GM23338 (cell line): ENCODE measurements at regions not wholly inside any gene's neighbourhood (a gene's known extent, or its start where the extent isn't known, plus 50 kb on each side); places are given as distances from the start of the nearest gene placed in this dataset.

Experiments
- ATAC-seq: fragments of 200-7000 bp; cut with Tn5 transposase; 3 replicates; pipeline ENCODE4 v1.9.1; 2020
- DNase-seq: peaks from one replicate; pipeline ENCODE4 v3.0.0-alpha.2; 2015; ENCODE audit warnings: low spot score
- H2AFZ ChIP-seq: fragments of 200-600 bp; sonication (generic); 2 replicates; pipeline ENCODE4 v1.8.0; 2016; ENCODE audit warnings: antibody characterized with exemption, mild to moderate bottlenecking, moderate library complexity
- H3F3A ChIP-seq: fragments of 200-600 bp; sonication (generic); replicated peaks from 2 replicates; pipeline ENCODE4 v1.8.0; 2017; ENCODE audit warnings: antibody characterized with exemption, mixed run types, low read depth
- H3K27ac ChIP-seq: fragments of 200-600 bp; sonication (generic); 2 replicates; pipeline ENCODE4 v1.6.1; 2016; ENCODE audit warnings: low read depth
- H3K27me3 ChIP-seq: fragments of 200-600 bp; sonication (generic); 2 replicates; pipeline ENCODE4 v1.8.0; 2016; ENCODE audit warnings: mild to moderate bottlenecking, mixed run types, moderate library complexity; ENCODE audit not compliant: insufficient read depth
- H3K36me3 ChIP-seq: fragments of 200-600 bp; sonication (generic); 2 replicates; pipeline ENCODE4 v1.8.0; 2016; ENCODE audit warnings: mild to moderate bottlenecking; ENCODE audit not compliant: insufficient read depth
- H3K4me1 ChIP-seq: fragments of 200-600 bp; sonication (generic); 2 replicates; pipeline ENCODE4 v1.8.0; 2016; ENCODE audit warnings: mild to moderate bottlenecking, moderate library complexity; ENCODE audit not compliant: insufficient read depth
- H3K4me2 ChIP-seq: fragments of 200-600 bp; sonication (generic); 2 replicates; pipeline ENCODE4 v1.7.1; 2017; ENCODE audit warnings: mixed run types
- H3K4me3 ChIP-seq: fragments of 200-600 bp; sonication (generic); 2 replicates; pipeline ENCODE4 v1.6.1; 2016; ENCODE audit warnings: mixed run types
- H3K79me2 ChIP-seq: fragments of 200-600 bp; sonication (generic); replicated peaks from 2 replicates; pipeline ENCODE4 v1.8.0; 2017; ENCODE audit warnings: mild to moderate bottlenecking; ENCODE audit not compliant: insufficient read depth
- H3K9me2 ChIP-seq: fragments of 200-600 bp; sonication (generic); 2 replicates; pipeline ENCODE4 v1.8.0; 2017; ENCODE audit not compliant: insufficient read depth
- H4K20me1 ChIP-seq: fragments of 200-600 bp; sonication (generic); replicated peaks from 2 replicates; pipeline ENCODE4 v1.8.0; 2017; ENCODE audit warnings: mild to moderate bottlenecking; ENCODE audit not compliant: insufficient read depth
- H3K27ac Mint-ChIP-seq: 2 replicates; pipeline ENCODE4 v1.8.0; 2020; ENCODE audit warnings: inconsistent platforms, mild to moderate bottlenecking, moderate library complexity, mixed read lengths
- H3K27me3 Mint-ChIP-seq: 3 replicates; pipeline ENCODE4 v1.8.0; 2022; ENCODE audit warnings: low read depth, mild to moderate bottlenecking, moderate library complexity, mixed read lengths, inconsistent platforms; ENCODE audit not compliant: insufficient read depth, poor library complexity
- H3K36me3 Mint-ChIP-seq: 3 replicates; pipeline ENCODE4 v1.8.0; 2021; ENCODE audit warnings: low read depth, mild to moderate bottlenecking, inconsistent platforms, moderate library complexity, mixed read lengths
- H3K4me1 Mint-ChIP-seq: 3 replicates; pipeline ENCODE4 v1.8.0; 2020; ENCODE audit warnings: mild to moderate bottlenecking, inconsistent platforms, mixed read lengths
- H3K4me3 Mint-ChIP-seq: 3 replicates; pipeline ENCODE4 v1.8.0; 2021; ENCODE audit warnings: moderate library complexity, mild to moderate bottlenecking, inconsistent platforms, mixed read lengths
- H3K9me3 Mint-ChIP-seq: 3 replicates; pipeline ENCODE4 v1.8.0; 2020; ENCODE audit warnings: moderate library complexity, mild to moderate bottlenecking, inconsistent platforms, mixed read lengths
- CREB1 ChIP-seq: fragments of 250-450 bp; sonication (Bioruptor Pico); IDR thresholded peaks from 2 replicates; pipeline ENCODE4 v1.5.0; 2020; ENCODE audit warnings: low read depth, mild to moderate bottlenecking, moderate library complexity
- CTCF ChIP-seq, 2 experiments: fragments of 200-600 bp in 1 of 2; sonication (generic) in 1 of 2; conservative IDR thresholded peaks; 2 replicates each; pipeline versions ENCODE4 v1.5.1 to v1.6.1; 2016 to 2017; ENCODE audit warnings: antibody characterized with exemption in 2 of 2, low read depth in 2 of 2, mild to moderate bottlenecking in 2 of 2, moderate library complexity in 1 of 2
- ETS1 ChIP-seq: IDR thresholded peaks from 2 replicates; pipeline ENCODE4 v1.6.1; 2016; ENCODE audit warnings: antibody characterized with exemption
- EZH2 ChIP-seq: fragments of 200-600 bp; sonication (generic); IDR thresholded peaks from one replicate; pipeline ENCODE4 v1.8.0; 2017; ENCODE audit warnings: antibody characterized with exemption, mild to moderate bottlenecking, low read depth; ENCODE audit not compliant: unreplicated experiment
- EZH2phosphoT487 ChIP-seq: fragments of 200-600 bp; sonication (generic); IDR thresholded peaks from one replicate; pipeline ENCODE4 v1.8.1; 2018; ENCODE audit warnings: antibody characterized with exemption; ENCODE audit not compliant: unreplicated experiment
- JUNB ChIP-seq: IDR thresholded peaks from one replicate; pipeline ENCODE4 v1.6.1; 2016; ENCODE audit warnings: antibody characterized with exemption; ENCODE audit not compliant: unreplicated experiment
- NANOG ChIP-seq: IDR thresholded peaks from 2 replicates; pipeline ENCODE4 v1.6.1; 2016; ENCODE audit warnings: antibody characterized with exemption, borderline replicate concordance
- POLR2AphosphoS5 ChIP-seq: IDR thresholded peaks from 2 replicates; pipeline ENCODE4 v1.6.1; 2016; ENCODE audit warnings: antibody characterized with exemption, low read depth
- REST ChIP-seq: IDR thresholded peaks from one replicate; pipeline ENCODE4 v1.6.1; 2018; ENCODE audit warnings: antibody characterized with exemption; ENCODE audit not compliant: unreplicated experiment
- STAT1 ChIP-seq: IDR thresholded peaks from one replicate; pipeline ENCODE4 v1.6.1; 2016; ENCODE audit warnings: antibody characterized with exemption; ENCODE audit not compliant: unreplicated experiment
- ZNF114 ChIP-seq: fragments of 250-450 bp; sonication (Bioruptor Pico); IDR thresholded peaks from 2 replicates; pipeline ENCODE4 v1.5.0; 2020; ENCODE audit warnings: mild to moderate bottlenecking, moderate library complexity
- ZNF331 ChIP-seq: fragments of 250-450 bp; sonication (Bioruptor Pico); IDR thresholded peaks from 2 replicates; pipeline ENCODE4 v1.5.0; 2020; ENCODE audit warnings: low read depth, mild to moderate bottlenecking, moderate library complexity
- TF ChIP-seq, protein P1 (sequence below): fragments of 250-450 bp; sonication (Bioruptor Pico); IDR thresholded peaks from 2 replicates; pipeline ENCODE4 v1.5.0; 2020; ENCODE audit warnings: mild to moderate bottlenecking, moderate library complexity

- Mint-ChIP-seq H3K27me3 (no peaks in the 10 kb centered on the region), H3K9me3 (peaks cover 10% of the 10 kb centered on the region), H3K27ac (peak overlapping the region; percentile 84; the same call in 1 of the 2 replicates), H3K4me1 (peaks cover 12% of the 10 kb centered on the region), H3K36me3 (peaks cover 6% of the 10 kb centered on the region; the same call in 2 of the 3 replicates), H3K4me3 (peak overlapping the region; percentile 47; the same call in 1 of the 3 replicates)
- H3K27me3 ChIP-seq: no peaks in the 10 kb centered on the region
- peaks cover 12% of the 10 kb centered on the region; the same call in 1 of the 2 replicates for H3K4me1 ChIP-seq
- no peaks in the 10 kb centered on the region for H3F3A ChIP-seq
- peak overlapping the region; percentile 27 for H3K4me3 ChIP-seq
- peak; percentile 95 for ATAC-seq
- TF ChIP-seq ZNF331: no peak
- no peak for TF ChIP-seq EZH2
- no peak for TF ChIP-seq EZH2phosphoT487
- TF ChIP-seq ETS1: no peak
- no peak for TF ChIP-seq ZNF114
- TF ChIP-seq POLR2AphosphoS5: no peak
- no peak for TF ChIP-seq NANOG
- TF ChIP-seq, protein P1, sequence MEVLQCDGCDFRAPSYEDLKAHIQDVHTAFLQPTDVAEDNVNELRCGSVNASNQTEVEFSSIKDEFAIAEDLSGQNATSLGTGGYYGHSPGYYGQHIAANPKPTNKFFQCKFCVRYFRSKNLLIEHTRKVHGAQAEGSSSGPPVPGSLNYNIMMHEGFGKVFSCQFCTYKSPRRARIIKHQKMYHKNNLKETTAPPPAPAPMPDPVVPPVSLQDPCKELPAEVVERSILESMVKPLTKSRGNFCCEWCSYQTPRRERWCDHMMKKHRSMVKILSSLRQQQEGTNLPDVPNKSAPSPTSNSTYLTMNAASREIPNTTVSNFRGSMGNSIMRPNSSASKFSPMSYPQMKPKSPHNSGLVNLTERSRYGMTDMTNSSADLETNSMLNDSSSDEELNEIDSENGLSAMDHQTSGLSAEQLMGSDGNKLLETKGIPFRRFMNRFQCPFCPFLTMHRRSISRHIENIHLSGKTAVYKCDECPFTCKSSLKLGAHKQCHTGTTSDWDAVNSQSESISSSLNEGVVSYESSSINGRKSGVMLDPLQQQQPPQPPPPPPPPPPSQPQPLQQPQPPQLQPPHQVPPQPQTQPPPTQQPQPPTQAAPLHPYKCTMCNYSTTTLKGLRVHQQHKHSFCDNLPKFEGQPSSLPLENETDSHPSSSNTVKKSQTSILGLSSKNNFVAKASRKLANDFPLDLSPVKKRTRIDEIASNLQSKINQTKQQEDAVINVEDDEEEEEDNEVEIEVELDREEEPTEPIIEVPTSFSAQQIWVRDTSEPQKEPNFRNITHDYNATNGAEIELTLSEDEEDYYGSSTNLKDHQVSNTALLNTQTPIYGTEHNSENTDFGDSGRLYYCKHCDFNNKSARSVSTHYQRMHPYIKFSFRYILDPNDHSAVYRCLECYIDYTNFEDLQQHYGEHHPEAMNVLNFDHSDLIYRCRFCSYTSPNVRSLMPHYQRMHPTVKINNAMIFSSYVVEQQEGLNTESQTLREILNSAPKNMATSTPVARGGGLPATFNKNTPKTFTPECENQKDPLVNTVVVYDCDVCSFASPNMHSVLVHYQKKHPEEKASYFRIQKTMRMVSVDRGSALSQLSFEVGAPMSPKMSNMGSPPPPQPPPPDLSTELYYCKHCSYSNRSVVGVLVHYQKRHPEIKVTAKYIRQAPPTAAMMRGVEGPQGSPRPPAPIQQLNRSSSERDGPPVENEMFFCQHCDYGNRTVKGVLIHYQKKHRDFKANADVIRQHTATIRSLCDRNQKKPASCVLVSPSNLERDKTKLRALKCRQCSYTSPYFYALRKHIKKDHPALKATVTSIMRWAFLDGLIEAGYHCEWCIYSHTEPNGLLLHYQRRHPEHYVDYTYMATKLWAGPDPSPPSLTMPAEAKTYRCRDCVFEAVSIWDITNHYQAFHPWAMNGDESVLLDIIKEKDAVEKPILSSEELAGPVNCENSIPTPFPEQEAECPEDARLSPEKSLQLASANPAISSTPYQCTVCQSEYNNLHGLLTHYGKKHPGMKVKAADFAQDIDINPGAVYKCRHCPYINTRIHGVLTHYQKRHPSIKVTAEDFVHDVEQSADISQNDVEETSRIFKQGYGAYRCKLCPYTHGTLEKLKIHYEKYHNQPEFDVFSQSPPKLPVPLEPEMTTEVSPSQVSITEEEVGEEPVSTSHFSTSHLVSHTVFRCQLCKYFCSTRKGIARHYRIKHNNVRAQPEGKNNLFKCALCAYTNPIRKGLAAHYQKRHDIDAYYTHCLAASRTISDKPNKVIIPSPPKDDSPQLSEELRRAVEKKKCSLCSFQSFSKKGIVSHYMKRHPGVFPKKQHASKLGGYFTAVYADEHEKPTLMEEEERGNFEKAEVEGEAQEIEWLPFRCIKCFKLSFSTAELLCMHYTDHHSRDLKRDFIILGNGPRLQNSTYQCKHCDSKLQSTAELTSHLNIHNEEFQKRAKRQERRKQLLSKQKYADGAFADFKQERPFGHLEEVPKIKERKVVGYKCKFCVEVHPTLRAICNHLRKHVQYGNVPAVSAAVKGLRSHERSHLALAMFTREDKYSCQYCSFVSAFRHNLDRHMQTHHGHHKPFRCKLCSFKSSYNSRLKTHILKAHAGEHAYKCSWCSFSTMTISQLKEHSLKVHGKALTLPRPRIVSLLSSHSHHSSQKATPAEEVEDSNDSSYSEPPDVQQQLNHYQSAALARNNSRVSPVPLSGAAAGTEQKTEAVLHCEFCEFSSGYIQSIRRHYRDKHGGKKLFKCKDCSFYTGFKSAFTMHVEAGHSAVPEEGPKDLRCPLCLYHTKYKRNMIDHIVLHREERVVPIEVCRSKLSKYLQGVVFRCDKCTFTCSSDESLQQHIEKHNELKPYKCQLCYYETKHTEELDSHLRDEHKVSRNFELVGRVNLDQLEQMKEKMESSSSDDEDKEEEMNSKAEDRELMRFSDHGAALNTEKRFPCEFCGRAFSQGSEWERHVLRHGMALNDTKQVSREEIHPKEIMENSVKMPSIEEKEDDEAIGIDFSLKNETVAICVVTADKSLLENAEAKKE (CRISPR knock-in tag): no peak
- TF ChIP-seq REST: no peak
- TF ChIP-seq CTCF (conservative IDR thresholded peaks at IDR 0.05; ENCODE audit: low read depth in 2 of 2): no peak
- no peak for TF ChIP-seq STAT1
- TF ChIP-seq JUNB: no peak
- no peak for TF ChIP-seq CREB1 (CRISPR knock-in tag)
- no peaks in the 10 kb centered on the region for H3K79me2 ChIP-seq
- no peaks in the 10 kb centered on the region for H3K36me3 ChIP-seq
- peak overlapping the region; percentile 66 for H3K4me2 ChIP-seq
- peak; percentile 80 for DNase-seq
- no peaks in the 10 kb centered on the region for H4K20me1 ChIP-seq
- no peak overlapping the region for H3K27ac ChIP-seq
- H2AFZ ChIP-seq: peak overlapping the region; percentile 99
- no peaks in the 10 kb centered on the region for H3K9me2 ChIP-seq
These were observed 59.2 kb upstream of the ADGRB3 start for GRCh38 chr6:68575765-68576439.
